Lower leg skin (tissue), 4 donors: ENCODE measurements at regions not wholly inside any gene's neighbourhood (a gene's known extent, or its start where the extent isn't known, plus 50 kb on each side); places are given as distances from the start of the nearest gene placed in this dataset.
A peak's percentile ranks its signal among the peaks of the same experiment; 100 is the strongest.

Experiments
- DNase-seq, 2 donors: peaks; one replicate each; pipeline ENCODE4 v3.0.0-alpha.2; 2019; ENCODE audit warnings: low spot score in 2 of 2
- H3K4me3 ChIP-seq: fragments of 200-600 bp; sonication (generic); 2 replicates; pipeline ENCODE4 v1.5.1; 2017; ENCODE audit warnings: mild to moderate bottlenecking, low read depth; ENCODE audit not compliant: poor library complexity, severe bottlenecking
- CTCF ChIP-seq, 3 donors: fragments of 450-650 bp; IDR thresholded peaks; one replicate each; pipeline ENCODE4 v1.5.1; 2016; ENCODE audit warnings: antibody characterized with exemption in 3 of 3, mild to moderate bottlenecking in 3 of 3, moderate library complexity in 2 of 3
- POLR2A ChIP-seq, 2 donors: fragments of 450-650 bp; IDR thresholded peaks; one replicate each; pipeline ENCODE4 v1.6.1; 2016 to 2017; ENCODE audit warnings: antibody characterized with exemption in 2 of 2, mild to moderate bottlenecking in 1 of 2, moderate library complexity in 1 of 2
- WGBS, 2 donors: methylation state at CpG; one replicate each; pipeline ENCODE4 v1.1.5; 2018; 5-methylcytosine and 5-hydroxymethylcytosine counted together
- intact Hi-C: fragments of 100-400 bp; cut with DNase I; formaldehyde crosslinking; loops from one replicate; pipeline ENCODE4 v1.15.0; 2023; ENCODE audit warnings: low total_unique reads

GRCh38 chr4:26126994-26127393 is 193.8 kb upstream of the RBPJ start:
- no peak overlapping the region for H3K4me3 ChIP-seq
- intact Hi-C loops = no loop called here
- WGBS, 2 donors = 46 to 73% methylated on average over 4 of the region's 4 CpGs
- no peak for DNase-seq
- no peak for TF ChIP-seq POLR2A (IDR thresholded peaks at IDR 0.05)
- no peak for TF ChIP-seq CTCF (IDR thresholded peaks at IDR 0.05)

- intact Hi-C loops = no loop called here
- TF ChIP-seq POLR2A (IDR thresholded peaks at IDR 0.05) (no peak), CTCF (IDR thresholded peaks at IDR 0.05) (no peak)
- peak; percentile 79 to 88 for DNase-seq
- no peak overlapping the region for H3K4me3 ChIP-seq
Measured at GRCh38 chr4:26127851-26128337, 192.9 kb upstream of the RBPJ start.

- WGBS, 2 donors = 88% methylated on average over 7 of the region's 7 CpGs
- intact Hi-C loops = no loop called here
- H3K4me3 ChIP-seq = no peak overlapping the region
- no peak for TF ChIP-seq POLR2A (IDR thresholded peaks at IDR 0.05)
- TF ChIP-seq CTCF (IDR thresholded peaks at IDR 0.05) = no peak
- DNase-seq = no peak
Measured at GRCh38 chr4:26130173-26130572, 190.6 kb upstream of the RBPJ start.

GRCh38 chr4:26130841-26131432 is 189.9 kb upstream of the RBPJ start:
- H3K4me3 ChIP-seq = no peak overlapping the region
- intact Hi-C loops = no loop called here
- 95% methylated on average over 11 of the region's 11 CpGs for WGBS, 2 donors
- DNase-seq = no peak
- no peak for TF ChIP-seq POLR2A (IDR thresholded peaks at IDR 0.05)
- TF ChIP-seq CTCF (IDR thresholded peaks at IDR 0.05) = no peak

GRCh38 chr4:26131711-26132110 is 189.1 kb upstream of the RBPJ start:
- H3K4me3 ChIP-seq = no peak overlapping the region
- no peak for TF ChIP-seq POLR2A (IDR thresholded peaks at IDR 0.05)
- no peak for TF ChIP-seq CTCF (IDR thresholded peaks at IDR 0.05)
- 78 to 80% methylated on average over 6 of the region's 6 CpGs for WGBS, 2 donors
- no peak for DNase-seq
- intact Hi-C loops = no loop called here

- intact Hi-C loops = no loop called here
- H3K4me3 ChIP-seq = no peak overlapping the region
- WGBS, 2 donors = 93 to 94% methylated on average over 6 of the region's 6 CpGs
- no peak for DNase-seq
- no peak for TF ChIP-seq POLR2A (IDR thresholded peaks at IDR 0.05)
Measured at GRCh38 chr4:26132858-26133257, 188.0 kb upstream of the RBPJ start.
